ENCODE measurements at regions not wholly inside any gene's neighbourhood (a gene's known extent, or its start where the extent isn't known, plus 50 kb on each side); places are given as distances from the start of the nearest gene placed in this dataset.

DNA sequence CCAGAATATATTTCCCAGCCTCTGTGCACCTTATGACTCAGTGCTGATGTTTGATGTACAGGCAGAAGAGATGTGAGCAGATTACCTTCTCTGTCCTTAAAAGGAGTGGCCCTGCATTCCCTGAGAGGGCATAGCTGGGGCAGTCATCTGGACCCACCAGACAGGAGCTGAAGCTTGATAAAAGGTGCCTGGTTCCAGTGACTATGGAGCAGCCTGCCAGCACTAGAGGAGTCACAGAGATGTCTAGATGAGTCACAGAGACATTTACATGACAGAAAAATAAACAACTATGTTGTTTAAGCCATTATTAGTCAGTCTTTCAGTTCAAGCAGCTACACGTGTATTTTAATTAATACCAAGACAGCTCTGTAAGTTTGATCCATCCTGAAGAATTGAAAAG, 237.1 kb upstream of the MOCS1 start:
- TF ChIP-seq, protein P1, sequence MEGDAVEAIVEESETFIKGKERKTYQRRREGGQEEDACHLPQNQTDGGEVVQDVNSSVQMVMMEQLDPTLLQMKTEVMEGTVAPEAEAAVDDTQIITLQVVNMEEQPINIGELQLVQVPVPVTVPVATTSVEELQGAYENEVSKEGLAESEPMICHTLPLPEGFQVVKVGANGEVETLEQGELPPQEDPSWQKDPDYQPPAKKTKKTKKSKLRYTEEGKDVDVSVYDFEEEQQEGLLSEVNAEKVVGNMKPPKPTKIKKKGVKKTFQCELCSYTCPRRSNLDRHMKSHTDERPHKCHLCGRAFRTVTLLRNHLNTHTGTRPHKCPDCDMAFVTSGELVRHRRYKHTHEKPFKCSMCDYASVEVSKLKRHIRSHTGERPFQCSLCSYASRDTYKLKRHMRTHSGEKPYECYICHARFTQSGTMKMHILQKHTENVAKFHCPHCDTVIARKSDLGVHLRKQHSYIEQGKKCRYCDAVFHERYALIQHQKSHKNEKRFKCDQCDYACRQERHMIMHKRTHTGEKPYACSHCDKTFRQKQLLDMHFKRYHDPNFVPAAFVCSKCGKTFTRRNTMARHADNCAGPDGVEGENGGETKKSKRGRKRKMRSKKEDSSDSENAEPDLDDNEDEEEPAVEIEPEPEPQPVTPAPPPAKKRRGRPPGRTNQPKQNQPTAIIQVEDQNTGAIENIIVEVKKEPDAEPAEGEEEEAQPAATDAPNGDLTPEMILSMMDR (IDR thresholded peaks at IDR 0.05): no peak
- TF ChIP-seq POLR2A (IDR thresholded peaks at IDR 0.05): no peak

Measured in right lobe of liver (tissue), 4 donors.